OCI-LY7 (cell line): ENCODE measurements at regions not wholly inside any gene's neighbourhood (a gene's known extent, or its start where the extent isn't known, plus 50 kb on each side); places are given as distances from the start of the nearest gene placed in this dataset.

ENCODE experiments used
- BruUV-seq: library from RNA; stranded (reverse); fragments of 400-500 nt; replicated peaks from 2 replicates; lab custom pipeline; 2021; lab: Mats Ljungman, UMichigan
- CTCF ChIA-PET: fragments of 300-600 bp; sonication (Branson Sonifier 250); formaldehyde crosslinking; loops from one replicate; lab custom pipeline; 2022; ENCODE audit warnings: antibody characterized with exemption; ENCODE audit not compliant: unreplicated experiment; lab: Charles Lee
- POLR2A ChIA-PET: fragments of 300-600 bp; sonication (Branson Sonifier 250); formaldehyde crosslinking; loops from one replicate; lab custom pipeline; 2022; ENCODE audit warnings: antibody characterized with exemption; lab: Charles Lee
- DNase-seq: peaks from one replicate; pipeline ENCODE4 v3.0.0-alpha.2; 2015; ENCODE audit warnings: low spot score
- H2AFZ ChIP-seq: fragments of 200-600 bp; sonication (generic), shearing (Covaris generic); 2 replicates; pipeline ENCODE4 v1.6.1; 2014; ENCODE audit warnings: mild to moderate bottlenecking, antibody characterized with exemption, low read length, moderate library complexity
- H3K27ac ChIP-seq: fragments of 200-600 bp; sonication (generic); 2 replicates; pipeline ENCODE4 v1.5.1; 2014; ENCODE audit warnings: mixed run types, low read depth, mild to moderate bottlenecking, moderate library complexity, low read length, inconsistent platforms; ENCODE audit not compliant: poor library complexity, severe bottlenecking
- H3K36me3 ChIP-seq: fragments of 200-600 bp; sonication (generic); 2 replicates; pipeline ENCODE4 v1.6.1; 2014; ENCODE audit warnings: mild to moderate bottlenecking, antibody characterized with exemption, low read length, moderate library complexity, mixed read lengths; ENCODE audit not compliant: insufficient read depth
- H3K4me1 ChIP-seq: fragments of 200-600 bp; sonication (generic); 2 replicates; pipeline ENCODE4 v1.5.1; 2014; ENCODE audit warnings: mild to moderate bottlenecking, low read length; ENCODE audit not compliant: insufficient read depth, poor library complexity, severe bottlenecking
- H3K4me2 ChIP-seq: fragments of 200-600 bp; sonication (generic); 2 replicates; pipeline ENCODE4 v1.6.1; 2014; ENCODE audit warnings: mild to moderate bottlenecking, low read length
- H3K4me3 ChIP-seq: fragments of 200-600 bp; sonication (generic); 2 replicates; pipeline ENCODE4 v1.5.1; 2014; ENCODE audit warnings: mild to moderate bottlenecking, low read depth, low read length; ENCODE audit not compliant: poor library complexity, severe bottlenecking
- H3K79me2 ChIP-seq: fragments of 200-600 bp; sonication (generic); 2 replicates; pipeline ENCODE4 v1.6.1; 2016; ENCODE audit warnings: low read depth, mild to moderate bottlenecking, low read length, moderate library complexity, mixed read lengths; ENCODE audit not compliant: insufficient read depth
- H3K9me2 ChIP-seq: fragments of 200-600 bp; sonication (generic); 2 replicates; pipeline ENCODE4 v1.6.1; 2016; ENCODE audit warnings: mild to moderate bottlenecking, low read length, mixed read lengths; ENCODE audit not compliant: insufficient read depth
- H3K9me3 ChIP-seq: fragments of 200-600 bp; sonication (generic); 2 replicates; pipeline ENCODE4 v1.6.1; 2014; ENCODE audit warnings: mild to moderate bottlenecking, mixed run types, low read length, mixed read lengths
- H4K20me1 ChIP-seq: fragments of 200-600 bp; sonication (generic); 2 replicates; pipeline ENCODE4 v1.6.1; 2014; ENCODE audit warnings: mild to moderate bottlenecking, antibody characterized with exemption, low read length, moderate library complexity, mixed read lengths; ENCODE audit not compliant: insufficient read depth
- CTCF ChIP-seq: fragments of 200-600 bp; sonication (generic); conservative IDR thresholded peaks from 2 replicates; pipeline ENCODE4 v1.5.1; 2014; ENCODE audit warnings: mild to moderate bottlenecking, antibody characterized with exemption, low read length, moderate library complexity, mixed read lengths
- EZH2phosphoT487 ChIP-seq: fragments of 200-600 bp; sonication (generic); IDR thresholded peaks from 2 replicates; pipeline ENCODE4 v1.6.1; 2018; ENCODE audit warnings: low read depth, borderline replicate concordance, mild to moderate bottlenecking, mixed run types, antibody characterized with exemption, low read length, moderate library complexity, mixed read lengths
- intact Hi-C: fragments of 100-400 bp; cut with micrococcal nuclease; formaldehyde crosslinking; loops from one replicate; pipeline ENCODE4 v1.10.0; 2022; ENCODE audit not compliant: unreplicated experiment

DNA sequence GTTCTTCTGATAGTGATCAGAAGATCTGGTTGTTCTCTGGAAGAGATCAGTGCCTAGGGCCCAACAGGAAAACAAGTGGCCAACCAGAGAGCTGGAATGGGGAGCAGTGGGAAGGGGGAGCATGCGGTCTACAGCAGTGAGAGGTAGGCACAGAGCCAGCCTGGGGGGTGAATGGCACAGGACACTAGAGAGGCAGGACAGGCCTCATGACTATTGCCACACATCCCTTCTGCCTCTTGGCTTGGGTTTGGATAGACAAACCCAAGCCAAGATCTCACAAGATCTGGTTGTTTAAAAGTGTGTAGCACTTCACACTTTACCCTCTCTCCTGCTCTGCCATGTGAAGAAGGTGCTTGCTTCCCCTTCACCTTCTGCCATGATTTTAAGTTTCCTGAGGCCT lies 224.4 kb downstream of the ARHGAP12 start:
- no peaks in the 10 kb centered on the region for H3K4me1 ChIP-seq
- no peak overlapping the region for H3K4me2 ChIP-seq
- CTCF ChIA-PET = no interaction called here
- no peaks in the 10 kb centered on the region for H3K79me2 ChIP-seq
- POLR2A ChIA-PET = interaction anchor here (1.3 kb wide), 1 partner anchor 15 kb away, joined by 3 read pairs; no protein-coding TSS in a partner anchor
- no peaks in the 10 kb centered on the region for H4K20me1 ChIP-seq
- H3K9me3 ChIP-seq = no peaks in the 10 kb centered on the region
- no peak for DNase-seq
- H3K4me3 ChIP-seq = no peak overlapping the region
- no peaks in the 10 kb centered on the region for H3K36me3 ChIP-seq
- BruUV-seq = no TSS peak
- no peak for TF ChIP-seq EZH2phosphoT487
- TF ChIP-seq CTCF = no peak
- no peak overlapping the region for H2AFZ ChIP-seq
- no peak overlapping the region for H3K27ac ChIP-seq
- H3K9me2 ChIP-seq = no peaks in the 10 kb centered on the region
- intact Hi-C loops = no loop called here

- DNase-seq = no peak
- H3K4me3 ChIP-seq = no peak overlapping the region
- no peaks in the 10 kb centered on the region for H4K20me1 ChIP-seq
- H3K79me2 ChIP-seq = no peaks in the 10 kb centered on the region
- ChIA-PET POLR2A (interaction anchor here (1.3 kb wide), 1 partner anchor 14 kb away, joined by 3 read pairs; no protein-coding TSS in a partner anchor), CTCF (no interaction called here)
- no peaks in the 10 kb centered on the region for H3K4me1 ChIP-seq
- H3K9me3 ChIP-seq = no peaks in the 10 kb centered on the region
- no TSS peak for BruUV-seq
- no peak overlapping the region for H3K27ac ChIP-seq
- no peak overlapping the region for H2AFZ ChIP-seq
- H3K36me3 ChIP-seq = no peaks in the 10 kb centered on the region
- no peaks in the 10 kb centered on the region for H3K9me2 ChIP-seq
- no peak overlapping the region for H3K4me2 ChIP-seq
- intact Hi-C loops = no loop called here
- TF ChIP-seq EZH2phosphoT487 (no peak), CTCF (no peak)
Observed at GRCh38 chr10:31702954-31703353, 225.7 kb downstream of the ARHGAP12 start.

DNA sequence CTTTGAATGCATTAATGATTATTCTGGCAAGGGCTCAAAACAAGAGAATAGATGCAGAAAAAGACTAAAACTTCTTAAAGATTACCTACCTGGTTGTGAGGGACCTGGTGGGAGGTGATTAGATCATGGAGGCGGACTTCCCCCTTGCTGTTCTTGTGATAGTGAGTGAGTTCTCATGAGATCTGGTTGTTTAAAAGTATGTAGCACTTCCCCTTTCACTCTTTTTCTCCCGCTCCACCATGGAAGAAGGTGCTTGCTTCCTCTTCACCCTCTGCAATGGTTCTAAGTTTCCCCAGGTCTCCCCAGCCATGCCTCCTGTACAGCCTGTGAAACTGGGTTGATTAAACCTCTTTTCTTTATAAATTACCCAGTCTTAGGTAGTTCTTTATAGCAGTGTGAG lies 226.6 kb downstream of the ARHGAP12 start:
- Histone ChIP-seq H3K4me1 (no peaks in the 10 kb centered on the region), H3K79me2 (no peaks in the 10 kb centered on the region), H3K9me2 (no peaks in the 10 kb centered on the region), H4K20me1 (no peaks in the 10 kb centered on the region), H3K27ac (no peak overlapping the region), H3K9me3 (no peaks in the 10 kb centered on the region), H3K4me2 (no peak overlapping the region), H2AFZ (no peak overlapping the region), H3K36me3 (no peaks in the 10 kb centered on the region), H3K4me3 (no peak overlapping the region)
- DNase-seq = no peak
- ChIA-PET CTCF (no interaction called here), POLR2A (no interaction called here)
- TF ChIP-seq EZH2phosphoT487 (no peak), CTCF (no peak)
- intact Hi-C loops = no loop called here
- BruUV-seq = no TSS peak
